CD14-positive monocyte (primary cell): ENCODE measurements at regions not wholly inside any gene's neighbourhood (a gene's known extent, or its start where the extent isn't known, plus 50 kb on each side); places are given as distances from the start of the nearest gene placed in this dataset.

ENCODE experiments used
- DNase-seq, 3 donors: peaks; one replicate each; pipeline ENCODE4 v3.0.0-alpha.2; 2011 to 2022
- H2AFZ ChIP-seq: 2 replicates; pipeline ENCODE4 v1.6.0; 2012; ENCODE audit warnings: mild to moderate bottlenecking, low read depth, low read length, inconsistent platforms; ENCODE audit not compliant: insufficient read depth, poor library complexity, severe bottlenecking
- H3K27ac ChIP-seq, 2 donors: 1 replicate in 1 of 2; 2 replicates in 1 of 2; pipeline ENCODE4 v1.5.1; 2012 to 2013; ENCODE audit warnings: low read length in 2 of 2, control low read depth in 1 of 2, inconsistent platforms in 1 of 2, low read depth in 1 of 2, mild to moderate bottlenecking in 1 of 2
- H3K27me3 ChIP-seq, 2 donors: one replicate each; pipeline versions ENCODE4 v1.6.0 to v1.6.1; 2011 to 2013; ENCODE audit warnings: low read length in 2 of 2; ENCODE audit not compliant: control insufficient read depth in 2 of 2, insufficient read depth in 2 of 2
- H3K36me3 ChIP-seq, 2 donors: replicated peaks in 1 of 2; 1 replicate in 1 of 2; 2 replicates in 1 of 2; pipeline versions ENCODE4 v1.5.1 to v1.6.1; 2012 to 2013; ENCODE audit warnings: low read length in 2 of 2, control low read depth in 1 of 2, inconsistent platforms in 1 of 2, mild to moderate bottlenecking in 1 of 2; ENCODE audit not compliant: insufficient read depth in 2 of 2, control insufficient read depth in 1 of 2
- H3K4me1 ChIP-seq, 2 donors: 1 replicate in 1 of 2; 2 replicates in 1 of 2; pipeline versions ENCODE4 v1.5.1 to v1.6.1; 2012 to 2013; ENCODE audit warnings: low read length in 2 of 2, control low read depth in 1 of 2, inconsistent platforms in 1 of 2, mild to moderate bottlenecking in 1 of 2, moderate library complexity in 1 of 2; ENCODE audit not compliant: insufficient read depth in 2 of 2, control insufficient read depth in 1 of 2
- H3K4me2 ChIP-seq: replicated peaks from 2 replicates; pipeline ENCODE3; 2012; ENCODE audit warnings: low read length, moderate library complexity, mild to moderate bottlenecking; ENCODE audit not compliant: poor library complexity, severe bottlenecking; ENCODE audit errors: extremely low read depth
- H3K4me3 ChIP-seq, 3 experiments: fragments of 200-600 bp in 1 of 3; sonication (generic) in 1 of 3; replicated peaks in 1 of 3; 1 replicate in 2 of 3; 2 replicates in 1 of 3; pipeline ENCODE4 v1.5.1; 2011 to 2013; ENCODE audit warnings: low read length in 3 of 3, mild to moderate bottlenecking in 3 of 3, control low read depth in 2 of 3, low read depth in 2 of 3, inconsistent platforms in 1 of 3, moderate library complexity in 1 of 3
- H3K79me2 ChIP-seq: 2 replicates; pipeline ENCODE4 v1.6.0; 2012; ENCODE audit warnings: mild to moderate bottlenecking, control low read depth, inconsistent platforms, low read length, moderate library complexity; ENCODE audit not compliant: insufficient read depth
- H3K9ac ChIP-seq: 2 replicates; pipeline ENCODE4 v1.6.0; 2017; ENCODE audit warnings: low read length, mild to moderate bottlenecking; ENCODE audit not compliant: insufficient read depth, poor library complexity, severe bottlenecking
- H3K9me3 ChIP-seq, 2 donors: replicated peaks in 1 of 2; 1 replicate in 1 of 2; 2 replicates in 1 of 2; pipeline versions ENCODE4 v1.5.1 to v1.6.1; 2012 to 2013; ENCODE audit warnings: low read length in 2 of 2, control low read depth in 1 of 2; ENCODE audit not compliant: control insufficient read depth in 1 of 2, insufficient read depth in 1 of 2
- H4K20me1 ChIP-seq: 2 replicates; pipeline ENCODE4 v1.6.0; 2012; ENCODE audit warnings: mild to moderate bottlenecking, low read length, control low read depth, moderate library complexity; ENCODE audit not compliant: insufficient read depth
- H3K27ac Mint-ChIP-seq, 7 donors: one replicate each; pipeline ENCODE4 v1.8.0; 2020; ENCODE audit warnings: mild to moderate bottlenecking in 7 of 7, mixed read lengths in 7 of 7, moderate library complexity in 6 of 7, inconsistent platforms in 2 of 7
- H3K27me3 Mint-ChIP-seq, 3 donors: one replicate each; pipeline ENCODE4 v1.8.0; 2021 to 2022; ENCODE audit warnings: low read depth in 3 of 3, mild to moderate bottlenecking in 3 of 3, mixed read lengths in 3 of 3, moderate library complexity in 3 of 3, inconsistent platforms in 1 of 3
- H3K36me3 Mint-ChIP-seq, 2 donors: one replicate each; pipeline ENCODE4 v1.8.0; 2020; ENCODE audit warnings: mixed read lengths in 2 of 2, inconsistent platforms in 1 of 2, mild to moderate bottlenecking in 1 of 2
- H3K4me1 Mint-ChIP-seq: one replicate; pipeline ENCODE4 v1.8.0; 2020; ENCODE audit warnings: mild to moderate bottlenecking, mixed read lengths
- H3K4me3 Mint-ChIP-seq, 2 donors: one replicate each; pipeline ENCODE4 v1.8.0; 2020; ENCODE audit warnings: mild to moderate bottlenecking in 2 of 2, mixed read lengths in 2 of 2, moderate library complexity in 1 of 2
- H3K9me3 Mint-ChIP-seq, 7 donors: one replicate each; pipeline ENCODE4 v1.8.0; 2020 to 2022; ENCODE audit warnings: mixed read lengths in 7 of 7, mild to moderate bottlenecking in 6 of 7, moderate library complexity in 6 of 7, inconsistent platforms in 2 of 7
- CTCF ChIP-seq: fragments of 200-600 bp; IDR thresholded peaks from one replicate; pipeline ENCODE4 v1.8.0; 2022; ENCODE audit warnings: antibody characterized with exemption, mild to moderate bottlenecking
- WGBS: methylation state at CpG from one replicate; pipeline ENCODE4 v1.1.5; 2013; ENCODE audit warnings: missing lambda C conversion rate; ENCODE audit not compliant: insufficient coverage; 5-methylcytosine and 5-hydroxymethylcytosine counted together
- intact Hi-C, 2 donors: fragments of 100-400 bp; cut with micrococcal nuclease; formaldehyde crosslinking; loops; one replicate each; pipeline versions ENCODE4 v1.15.0 to v1.15.1; 2023

DNA sequence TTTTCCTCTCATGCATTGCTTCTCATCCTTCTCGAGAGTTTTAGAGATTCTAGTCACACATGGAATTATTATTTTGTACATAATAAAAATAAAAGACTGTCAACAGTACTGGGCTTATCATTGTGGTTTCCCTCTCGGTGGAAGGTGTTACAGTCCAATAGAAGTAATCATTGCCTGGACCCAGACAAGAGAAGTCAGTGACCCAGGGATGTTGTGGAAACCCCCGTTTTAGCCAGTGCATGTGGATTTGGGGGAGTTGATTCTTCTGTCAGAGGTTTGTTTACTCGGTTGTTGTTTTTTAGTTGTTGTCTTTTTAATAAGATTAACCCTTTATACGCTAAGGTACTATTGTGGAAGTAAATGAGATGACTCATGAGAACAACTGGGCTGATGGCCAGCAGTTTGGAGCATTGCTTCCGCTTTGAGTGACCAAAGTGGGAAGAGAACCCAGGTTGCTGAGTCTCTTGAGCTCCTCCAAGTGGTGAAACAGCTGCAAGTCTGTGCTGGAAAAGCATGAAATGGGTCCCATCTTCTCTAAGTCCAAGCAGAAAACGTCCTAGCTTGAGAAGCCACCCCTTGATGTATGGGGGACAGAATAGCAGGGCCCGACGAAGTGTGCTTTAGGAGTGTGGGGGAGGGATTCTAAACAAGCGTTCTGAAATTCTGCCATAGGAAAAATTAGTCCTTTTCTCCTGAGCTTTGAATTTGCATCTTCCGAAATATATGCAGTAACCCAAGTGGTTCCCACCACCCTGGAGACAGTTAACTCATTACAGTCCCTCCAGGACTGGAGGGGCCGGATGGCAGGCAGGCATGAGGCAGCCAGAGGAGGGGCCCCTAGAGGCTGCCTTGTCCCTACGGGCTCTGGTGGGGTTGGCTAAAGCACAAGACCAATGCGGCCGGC lies 61.8 kb upstream of the GPR45 start:
- peak in 2 of 3 donors; percentile 10 to 28 for DNase-seq
- no peak overlapping the region for H2AFZ ChIP-seq
- H3K4me3 ChIP-seq, result no peak overlapping the region
- Mint-ChIP-seq H3K36me3 (no peaks in the 10 kb centered on the region), H3K4me1 (peaks cover 16% of the 10 kb centered on the region), H3K9me3 (peaks cover 0 to 2% (median 0%) of the 10 kb centered on the region in 7 donors), H3K27ac (no peak overlapping the region), H3K4me3 (no peak overlapping the region), H3K27me3 (peaks cover 6 to 14% (median 6%) of the 10 kb centered on the region in 3 donors)
- no peaks in the 10 kb centered on the region for H3K79me2 ChIP-seq
- H3K4me2 ChIP-seq, result no peak overlapping the region
- no peaks in the 10 kb centered on the region for H3K4me1 ChIP-seq
- H4K20me1 ChIP-seq, result no peaks in the 10 kb centered on the region
- no peaks in the 10 kb centered on the region for H3K27me3 ChIP-seq
- no peak for TF ChIP-seq CTCF
- intact Hi-C loops, result no loop called here
- no peak overlapping the region for H3K9ac ChIP-seq
- no peaks in the 10 kb centered on the region for H3K36me3 ChIP-seq
- H3K9me3 ChIP-seq, result no peaks in the 10 kb centered on the region
- WGBS, result 54% methylated on average over 7 of the region's 15 CpGs
- H3K27ac ChIP-seq, result no peak overlapping the region

- Histone ChIP-seq H3K4me1 (no peaks in the 10 kb centered on the region), H2AFZ (no peak overlapping the region), H3K9me3 (no peaks in the 10 kb centered on the region), H3K4me3 (no peak overlapping the region), H3K9ac (no peak overlapping the region), H3K36me3 (no peaks in the 10 kb centered on the region), H3K79me2 (no peaks in the 10 kb centered on the region), H3K27ac (no peak overlapping the region), H4K20me1 (no peaks in the 10 kb centered on the region), H3K4me2 (no peak overlapping the region), H3K27me3 (no peaks in the 10 kb centered on the region)
- no peak for TF ChIP-seq CTCF
- no peak for DNase-seq
- H3K27me3 Mint-ChIP-seq, result peaks cover 4 to 11% (median 6%) of the 10 kb centered on the region in 3 donors
- H3K4me1 Mint-ChIP-seq, result peaks cover 14% of the 10 kb centered on the region
- no peak overlapping the region for H3K27ac Mint-ChIP-seq
- 98% methylated on average over 10 of the region's 11 CpGs for WGBS
- intact Hi-C loops, result no loop called here
- no peaks in the 10 kb centered on the region for H3K36me3 Mint-ChIP-seq
- no peak overlapping the region for H3K4me3 Mint-ChIP-seq
- peaks cover 0 to 2% (median 0%) of the 10 kb centered on the region in 7 donors for H3K9me3 Mint-ChIP-seq
Observed at GRCh38 chr2:105180491-105180972, 61.0 kb upstream of the GPR45 start.
